SU-DHL-6 (cell line): ENCODE measurements at regions not wholly inside any gene's neighbourhood (a gene's known extent, or its start where the extent isn't known, plus 50 kb on each side); places are given as distances from the start of the nearest gene placed in this dataset.
"Not testable (repeated sequence)": the region's sequence is repeated elsewhere in the genome, so short reads cannot be mapped to it uniquely, and the experiment has no call there.

Experiments used
- H2AFZ ChIP-seq: fragments of 200-600 bp; sonication (generic); 2 replicates; pipeline ENCODE4 v1.6.1; 2014; ENCODE audit warnings: low read depth, mild to moderate bottlenecking, moderate library complexity, mixed read lengths, antibody characterized with exemption, low read length; ENCODE audit not compliant: severe bottlenecking
- H3F3A ChIP-seq: fragments of 200-600 bp; shearing (Covaris generic); 2 replicates; pipeline ENCODE4 v1.6.0; 2016; ENCODE audit warnings: antibody characterized with exemption, mild to moderate bottlenecking; ENCODE audit not compliant: insufficient read depth
- H3K27ac ChIP-seq: fragments of 200-600 bp; sonication (generic); 2 replicates; pipeline ENCODE4 v1.5.1; 2016; ENCODE audit warnings: low read depth, mild to moderate bottlenecking, low read length, moderate library complexity, mixed read lengths
- H3K27me3 ChIP-seq: fragments of 200-600 bp; sonication (generic), shearing (Covaris generic); 2 replicates; pipeline ENCODE4 v1.6.0; 2014; ENCODE audit warnings: mild to moderate bottlenecking, low read length
- H3K36me3 ChIP-seq: fragments of 200-600 bp; sonication (generic); 2 replicates; pipeline ENCODE4 v1.6.1; 2014; ENCODE audit warnings: mild to moderate bottlenecking, low read length, mixed read lengths
- H3K4me2 ChIP-seq: fragments of 300-600, 200-600 bp; shearing (Covaris generic), sonication (generic); 2 replicates; pipeline ENCODE4 v1.6.0; 2014; ENCODE audit warnings: low read length, low read depth, mild to moderate bottlenecking; ENCODE audit not compliant: poor library complexity, severe bottlenecking
- H3K4me3 ChIP-seq: fragments of 200-600 bp; sonication (generic); 2 replicates; pipeline ENCODE4 v1.5.1; 2014; ENCODE audit warnings: antibody characterized with exemption, low read length, mild to moderate bottlenecking, mixed read lengths; ENCODE audit not compliant: insufficient read depth, poor library complexity, severe bottlenecking
- H3K79me2 ChIP-seq: fragments of 200-600 bp; sonication (generic); 2 replicates; pipeline ENCODE4 v1.6.1; 2014; ENCODE audit warnings: mild to moderate bottlenecking, low read length, moderate library complexity; ENCODE audit not compliant: insufficient read depth
- H3K9ac ChIP-seq: fragments of 200-600 bp; sonication (generic); 2 replicates; pipeline ENCODE4 v1.7.0; 2014; ENCODE audit warnings: mild to moderate bottlenecking, low read length
- H3K9me2 ChIP-seq: fragments of 200-600 bp; sonication (generic); replicated peaks from 2 replicates; pipeline ENCODE4 v1.6.1; 2014; ENCODE audit warnings: low read length; ENCODE audit not compliant: insufficient read depth
- H3K9me3 ChIP-seq: fragments of 200-600 bp; sonication (generic); 2 replicates; pipeline ENCODE4 v1.6.1; 2014; ENCODE audit warnings: low read length, mixed read lengths; ENCODE audit not compliant: insufficient read depth
- H4K20me1 ChIP-seq: fragments of 200-600 bp; sonication (generic); 2 replicates; pipeline ENCODE4 v1.6.1; 2014; ENCODE audit warnings: low read depth, mild to moderate bottlenecking, antibody characterized with exemption, low read length, moderate library complexity, mixed read lengths

DNA sequence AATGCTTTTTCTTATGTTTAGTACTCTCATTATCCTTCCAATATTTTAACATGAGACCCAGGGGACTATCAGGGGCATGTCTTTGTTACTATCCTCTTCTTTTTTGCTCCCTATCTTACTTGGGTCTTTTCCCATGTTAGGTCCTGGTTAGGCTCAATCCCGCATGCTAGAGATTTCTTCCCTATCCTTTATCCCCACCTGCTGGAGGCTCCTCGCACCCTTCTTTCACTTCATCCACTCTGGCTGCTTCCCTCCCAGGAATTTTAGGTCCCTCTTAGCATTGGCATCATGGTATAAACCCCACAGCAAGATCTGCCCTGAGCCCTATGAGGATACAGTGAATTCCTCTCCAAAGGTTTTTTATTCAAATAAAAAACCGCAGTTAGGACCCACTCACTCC lies 567.3 kb downstream of the ANKRD30B start:
- H3K27me3 ChIP-seq, H3K36me3 ChIP-seq, H3K9me2 ChIP-seq, H3K4me2 ChIP-seq, H3K9ac ChIP-seq, H3K79me2 ChIP-seq, H4K20me1 ChIP-seq, H2AFZ ChIP-seq, H3K4me3 ChIP-seq, H3F3A ChIP-seq, H3K9me3 ChIP-seq: not testable (repeated sequence)
- H3K27ac ChIP-seq = 0 out of 2 replicates have a peak overlapping the region, but pooled peaks have one; percentile 51

DNA sequence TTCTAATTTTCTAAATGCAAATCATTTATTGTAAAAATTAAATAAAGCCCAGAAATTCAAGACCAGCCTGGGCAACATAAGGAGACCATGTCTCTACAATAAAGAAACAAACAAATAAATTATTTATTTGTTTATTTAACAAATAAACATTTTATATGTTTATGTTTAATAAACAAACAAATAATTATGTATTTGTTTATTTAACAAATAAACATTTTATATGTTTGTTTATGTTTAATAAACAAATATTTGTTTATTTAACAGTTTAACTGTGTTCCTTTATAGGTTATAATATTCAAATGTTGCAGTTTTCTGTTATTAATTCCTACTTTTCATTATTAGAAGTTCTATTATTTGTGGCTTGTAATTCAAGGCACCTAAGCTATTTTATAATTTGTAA lies 570.7 kb downstream of the ANKRD30B start:
- not testable (repeated sequence) for H2AFZ ChIP-seq, H3K79me2 ChIP-seq, H3K27me3 ChIP-seq, H3K4me2 ChIP-seq, H3K9me3 ChIP-seq, H3F3A ChIP-seq, H3K9ac ChIP-seq, H3K9me2 ChIP-seq, H3K4me3 ChIP-seq, H3K27ac ChIP-seq, H4K20me1 ChIP-seq, H3K36me3 ChIP-seq

DNA sequence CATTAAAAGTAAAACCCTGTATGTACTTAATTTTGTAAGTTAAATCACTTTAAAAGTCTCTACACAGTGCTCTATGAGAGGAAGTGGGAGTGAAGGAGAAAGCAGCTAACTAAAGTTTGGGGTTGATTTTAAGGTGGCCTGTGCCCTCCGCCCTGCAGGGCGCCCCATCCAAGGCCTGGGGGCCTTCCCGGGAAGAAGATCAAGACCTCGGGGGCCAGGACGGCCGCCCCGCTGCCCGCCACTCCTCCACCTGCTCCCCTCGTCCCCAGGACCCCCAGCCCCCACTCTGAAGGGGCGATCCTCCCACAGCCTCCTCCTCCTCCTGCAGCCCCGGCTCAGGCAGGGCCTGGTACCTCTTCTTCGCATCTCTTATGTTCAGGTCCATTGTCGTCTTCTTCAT lies 581.7 kb downstream of the ANKRD30B start:
- not testable (repeated sequence) for H3K9me3 ChIP-seq, H3K4me2 ChIP-seq, H3K9me2 ChIP-seq, H3K27ac ChIP-seq, H2AFZ ChIP-seq, H3K27me3 ChIP-seq, H3F3A ChIP-seq, H3K9ac ChIP-seq, H4K20me1 ChIP-seq, H3K36me3 ChIP-seq, H3K79me2 ChIP-seq, H3K4me3 ChIP-seq

DNA sequence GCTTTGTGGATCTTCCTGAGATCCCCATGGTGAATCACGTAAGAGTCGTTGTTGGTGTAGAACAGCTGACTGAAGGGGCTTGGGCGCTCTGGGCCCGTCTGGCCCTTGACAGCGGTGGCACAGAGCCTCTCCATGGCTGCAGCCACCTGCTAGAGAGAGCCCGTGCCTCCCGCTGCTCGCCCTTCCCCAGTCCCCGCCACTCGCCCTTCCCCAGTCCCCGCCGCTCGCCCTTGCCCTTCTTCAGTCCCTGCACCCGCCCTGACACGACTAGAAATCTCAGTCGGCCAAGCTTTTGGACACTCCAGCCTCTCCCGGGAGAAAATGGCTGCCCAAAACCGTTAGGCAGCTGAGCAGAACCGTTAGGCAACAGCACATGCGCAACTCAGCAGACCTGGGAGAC lies 582.2 kb downstream of the ANKRD30B start:
- H3K27me3 ChIP-seq, H3K4me2 ChIP-seq, H3K9me2 ChIP-seq, H3K27ac ChIP-seq, H3K9ac ChIP-seq, H2AFZ ChIP-seq, H3K4me3 ChIP-seq, H3K36me3 ChIP-seq, H3K9me3 ChIP-seq, H4K20me1 ChIP-seq, H3K79me2 ChIP-seq, H3F3A ChIP-seq: not testable (repeated sequence)

DNA sequence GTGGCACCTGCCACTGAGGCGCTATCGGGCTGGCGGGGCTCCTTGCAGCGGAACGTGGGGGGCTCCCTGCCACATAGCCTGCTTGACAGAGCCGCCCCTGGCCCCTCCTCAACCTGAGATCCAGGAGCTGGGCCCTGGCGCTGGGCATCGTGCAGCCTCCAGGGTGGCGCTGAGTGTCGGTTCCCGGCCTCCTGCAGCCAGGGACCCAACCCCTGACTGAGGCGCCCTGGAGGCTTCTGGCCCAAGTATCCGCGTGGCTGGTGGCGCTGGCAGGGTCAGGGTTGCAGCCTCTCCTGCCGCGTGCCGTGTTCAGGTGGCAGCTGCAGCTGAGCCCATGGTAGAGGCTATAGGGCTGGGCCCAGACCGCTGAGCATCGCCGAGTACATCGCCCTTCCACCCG lies 582.6 kb downstream of the ANKRD30B start:
- H3K27ac ChIP-seq, H3K27me3 ChIP-seq, H3K9me3 ChIP-seq, H3K9me2 ChIP-seq, H3F3A ChIP-seq, H3K4me3 ChIP-seq, H4K20me1 ChIP-seq, H3K36me3 ChIP-seq, H3K79me2 ChIP-seq, H2AFZ ChIP-seq, H3K9ac ChIP-seq, H3K4me2 ChIP-seq: not testable (repeated sequence)

DNA sequence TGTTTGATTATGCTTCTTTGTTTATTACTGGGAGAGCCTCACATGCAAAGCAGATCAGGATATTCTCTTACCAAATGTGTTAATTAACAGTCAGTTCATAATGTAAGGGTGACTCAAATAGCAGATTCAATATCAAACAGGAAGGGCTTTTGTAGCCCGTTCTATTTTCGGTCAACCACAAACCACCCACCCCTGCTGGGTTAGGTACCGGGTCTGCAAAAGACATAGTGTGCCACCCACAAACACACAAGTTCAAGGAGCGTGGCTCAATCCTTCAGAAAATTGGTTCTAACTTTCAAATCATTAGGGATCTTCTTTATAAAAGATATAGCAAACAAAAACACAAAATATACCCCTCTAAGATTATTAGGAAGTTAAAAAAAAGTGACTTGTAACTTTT lies 627.7 kb downstream of the ANKRD30B start:
- H3K27ac ChIP-seq, H3K27me3 ChIP-seq, H4K20me1 ChIP-seq, H3K4me3 ChIP-seq, H3K9ac ChIP-seq, H3F3A ChIP-seq, H3K36me3 ChIP-seq, H3K4me2 ChIP-seq, H3K79me2 ChIP-seq, H3K9me3 ChIP-seq, H3K9me2 ChIP-seq, H2AFZ ChIP-seq: not testable (repeated sequence)

DNA sequence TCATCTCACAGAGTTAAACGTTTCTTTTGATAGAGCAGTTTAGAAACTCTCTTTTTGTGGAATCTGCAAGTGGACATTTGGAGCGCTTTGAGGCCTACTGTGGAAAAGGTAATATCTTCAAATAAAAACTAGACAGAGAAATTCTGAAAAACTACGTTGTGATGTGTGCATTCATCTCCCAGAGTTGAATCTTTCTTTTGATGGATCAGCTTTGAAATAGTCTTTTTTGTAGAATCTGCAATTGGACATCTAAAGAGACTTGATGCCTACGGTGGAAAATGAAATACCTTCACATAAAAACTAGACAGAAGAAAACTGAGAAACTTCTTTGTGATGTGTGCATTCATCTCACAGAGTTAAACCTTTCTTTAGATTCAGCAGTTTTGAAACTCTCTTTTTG lies 659.9 kb downstream of the ANKRD30B start:
- H2AFZ ChIP-seq = peak overlapping the region; percentile 6
- not testable (repeated sequence) for H3K9me3 ChIP-seq, H3K4me3 ChIP-seq, H3K9me2 ChIP-seq, H4K20me1 ChIP-seq, H3K36me3 ChIP-seq, H3K9ac ChIP-seq, H3K27ac ChIP-seq, H3K27me3 ChIP-seq, H3K79me2 ChIP-seq, H3F3A ChIP-seq, H3K4me2 ChIP-seq
